SHP77 (cell line): ENCODE measurements at regions not wholly inside any gene's neighbourhood (a gene's known extent, or its start where the extent isn't known, plus 50 kb on each side); places are given as distances from the start of the nearest gene placed in this dataset.

Source experiments
- DNase-seq, 2 experiments: peaks; one replicate each; lab custom pipeline; 2025; lab: John Stamatoyannopoulos, UW

GRCh38 chr4:146577111-146577510, 55.4 kb upstream of the SLC10A7 start:
- DNase-seq: no peak

- peak; percentile 8 to 12 for DNase-seq
Measured at GRCh38 chr4:146582864-146583263, 55.8 kb upstream of the POU4F2 start.

GRCh38 chr4:146585761-146586333, 52.8 kb upstream of the POU4F2 start:
- no peak for DNase-seq
